GM12865 (cell line): ENCODE measurements at regions not wholly inside any gene's neighbourhood (a gene's known extent, or its start where the extent isn't known, plus 50 kb on each side); places are given as distances from the start of the nearest gene placed in this dataset.

Source experiments
- DNase-seq: peaks from one replicate; pipeline ENCODE4 v3.0.0; 2010; ENCODE audit warnings: low read depth
- H3K4me3 ChIP-seq: 2 replicates; pipeline ENCODE4 v1.5.1; 2011; ENCODE audit warnings: mild to moderate bottlenecking, low read depth, low read length, control low read depth
- CTCF ChIP-seq: IDR thresholded peaks from 2 replicates; pipeline ENCODE4 v1.5.1; 2011; ENCODE audit warnings: low read length, control low read depth, low read depth, inconsistent platforms; ENCODE audit not compliant: insufficient read depth; ENCODE audit errors: missing control alignments

- H3K4me3 ChIP-seq = no peak overlapping the region
- no peak for TF ChIP-seq CTCF
- no peak for DNase-seq
Observed at GRCh38 chrX:13110433-13111324, 66.3 kb upstream of the FAM9C start.

GRCh38 chrX:13109817-13110216 is 65.4 kb upstream of the FAM9C start:
- no peak overlapping the region for H3K4me3 ChIP-seq
- no peak for TF ChIP-seq CTCF
- DNase-seq = no peak

- H3K4me3 ChIP-seq = no peak overlapping the region
- no peak for TF ChIP-seq CTCF
- DNase-seq = no peak
Observed at GRCh38 chrX:13103914-13104274, 59.5 kb upstream of the FAM9C start.

GRCh38 chrX:13103188-13103913 is 58.9 kb upstream of the FAM9C start:
- TF ChIP-seq CTCF = no peak
- no peak overlapping the region for H3K4me3 ChIP-seq
- no peak for DNase-seq

- no peak for DNase-seq
- no peak for TF ChIP-seq CTCF
- no peak overlapping the region for H3K4me3 ChIP-seq
Observed at GRCh38 chrX:13102636-13103035, 58.2 kb upstream of the FAM9C start.

GRCh38 chrX:13101441-13102139 is 57.2 kb upstream of the FAM9C start:
- TF ChIP-seq CTCF = no peak
- no peak for DNase-seq

More at GRCh38 chrX:13101441-13102139, 57.2 kb upstream of the FAM9C start:
- no peak overlapping the region for H3K4me3 ChIP-seq
